ENCODE measurements at regions not wholly inside any gene's neighbourhood (a gene's known extent, or its start where the extent isn't known, plus 50 kb on each side); places are given as distances from the start of the nearest gene placed in this dataset.

DNA sequence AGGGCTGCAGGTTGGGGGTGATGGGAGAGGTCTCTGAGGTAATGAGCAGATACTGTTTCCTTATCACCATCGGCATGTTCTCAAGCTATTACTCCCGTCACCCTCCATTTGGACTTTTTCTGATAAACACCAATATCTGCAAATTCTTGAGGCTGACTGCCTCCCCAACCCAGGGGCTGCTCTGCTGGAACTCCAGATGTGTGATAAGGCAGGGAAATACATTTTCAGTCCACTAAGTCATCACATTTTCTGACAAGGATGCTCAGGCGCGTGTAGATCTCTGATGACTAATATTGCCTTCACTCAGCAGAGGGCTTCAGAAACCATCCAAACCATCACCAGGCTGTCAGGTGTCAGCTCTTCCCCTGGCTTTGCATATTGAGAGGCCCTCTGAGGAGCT is 215.0 kb upstream of the POU3F1 start:
- TF ChIP-seq, protein P1, sequence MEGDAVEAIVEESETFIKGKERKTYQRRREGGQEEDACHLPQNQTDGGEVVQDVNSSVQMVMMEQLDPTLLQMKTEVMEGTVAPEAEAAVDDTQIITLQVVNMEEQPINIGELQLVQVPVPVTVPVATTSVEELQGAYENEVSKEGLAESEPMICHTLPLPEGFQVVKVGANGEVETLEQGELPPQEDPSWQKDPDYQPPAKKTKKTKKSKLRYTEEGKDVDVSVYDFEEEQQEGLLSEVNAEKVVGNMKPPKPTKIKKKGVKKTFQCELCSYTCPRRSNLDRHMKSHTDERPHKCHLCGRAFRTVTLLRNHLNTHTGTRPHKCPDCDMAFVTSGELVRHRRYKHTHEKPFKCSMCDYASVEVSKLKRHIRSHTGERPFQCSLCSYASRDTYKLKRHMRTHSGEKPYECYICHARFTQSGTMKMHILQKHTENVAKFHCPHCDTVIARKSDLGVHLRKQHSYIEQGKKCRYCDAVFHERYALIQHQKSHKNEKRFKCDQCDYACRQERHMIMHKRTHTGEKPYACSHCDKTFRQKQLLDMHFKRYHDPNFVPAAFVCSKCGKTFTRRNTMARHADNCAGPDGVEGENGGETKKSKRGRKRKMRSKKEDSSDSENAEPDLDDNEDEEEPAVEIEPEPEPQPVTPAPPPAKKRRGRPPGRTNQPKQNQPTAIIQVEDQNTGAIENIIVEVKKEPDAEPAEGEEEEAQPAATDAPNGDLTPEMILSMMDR (IDR thresholded peaks at IDR 0.05; ENCODE audit: extremely low read depth in 1 of 2, insufficient read depth in 1 of 2, low read depth in 1 of 2, low read length in 2 of 2), result no peak
- TF ChIP-seq POLR2AphosphoS5 (IDR thresholded peaks at IDR 0.05; ENCODE audit: insufficient read depth, low read depth, low read length), result no peak
